IMR-90 (cell line): ENCODE measurements at regions not wholly inside any gene's neighbourhood (a gene's known extent, or its start where the extent isn't known, plus 50 kb on each side); places are given as distances from the start of the nearest gene placed in this dataset.

Source experiments
- ATAC-seq: fragments of 200-7000 bp; cut with Tn5 transposase; 2 replicates; pipeline ENCODE4 v1.9.1; 2020; ENCODE audit warnings: low read depth, mild to moderate bottlenecking, moderate library complexity
- BruUV-seq: library from RNA; stranded (reverse); fragments of 400-500 nt; replicated peaks from 2 replicates; lab custom pipeline; 2021; lab: Mats Ljungman, UMichigan
- CTCF ChIA-PET: fragments of 300-600 bp; formaldehyde crosslinking; extraction: SDS; loops from one replicate; lab custom pipeline; 2021; ENCODE audit warnings: antibody characterized with exemption; lab: Yijun Ruan, JAX
- POLR2A ChIA-PET: fragments of 300-600 bp; sonication (Branson Sonifier 250); formaldehyde crosslinking; loops from one replicate; lab custom pipeline; 2022; ENCODE audit warnings: antibody characterized with exemption; ENCODE audit not compliant: unreplicated experiment; lab: Charles Lee
- DNase-seq: peaks from one replicate; pipeline ENCODE4 v3.0.0; 2013
- H2AFZ ChIP-seq: replicated peaks from 2 replicates; pipeline ENCODE3; 2013; ENCODE audit warnings: low read length, mild to moderate bottlenecking; ENCODE audit not compliant: poor library complexity
- H2AK5ac ChIP-seq: 2 replicates; pipeline ENCODE4 v1.6.1; 2013; ENCODE audit warnings: low read depth, low read length, inconsistent platforms
- H2AK9ac ChIP-seq: replicated peaks from 2 replicates; pipeline ENCODE3; 2013; ENCODE audit warnings: mild to moderate bottlenecking, low read depth, low read length, moderate library complexity; ENCODE audit not compliant: poor library complexity
- H2BK120ac ChIP-seq: 2 replicates; pipeline ENCODE4 v1.6.1; 2013; ENCODE audit warnings: low read depth, low read length, inconsistent platforms
- H2BK15ac ChIP-seq: 3 replicates; pipeline ENCODE4 v1.6.1; 2013; ENCODE audit warnings: low read depth, low read length, inconsistent platforms
- H2BK20ac ChIP-seq: 2 replicates; pipeline ENCODE4 v1.6.1; 2013; ENCODE audit warnings: low read depth, mild to moderate bottlenecking, inconsistent platforms, low read length, moderate library complexity
- H2BK5ac ChIP-seq: 2 replicates; pipeline ENCODE4 v1.6.1; 2013; ENCODE audit warnings: mild to moderate bottlenecking, low read depth, low read length, inconsistent platforms; ENCODE audit not compliant: poor library complexity, severe bottlenecking
- H3K14ac ChIP-seq: replicated peaks from 2 replicates; pipeline ENCODE4 v1.6.1; 2013; ENCODE audit warnings: low read depth, low read length, inconsistent platforms
- H3K18ac ChIP-seq: 2 replicates; pipeline ENCODE4 v1.6.1; 2013; ENCODE audit warnings: low read depth, low read length, control low read depth
- H3K23ac ChIP-seq: 2 replicates; pipeline ENCODE4 v1.6.1; 2013; ENCODE audit warnings: low read depth, low read length, inconsistent platforms
- H3K27ac ChIP-seq: 2 replicates; pipeline ENCODE4 v1.5.1; 2013; ENCODE audit warnings: mild to moderate bottlenecking, control low read depth, low read length; ENCODE audit not compliant: insufficient read depth
- H3K27me3 ChIP-seq: 2 replicates; pipeline ENCODE4 v1.6.1; 2013; ENCODE audit warnings: low read length; ENCODE audit not compliant: control insufficient read depth, insufficient read depth
- H3K36me3 ChIP-seq: 2 replicates; pipeline ENCODE4 v1.6.1; 2013; ENCODE audit warnings: low read length, mixed read lengths; ENCODE audit not compliant: control insufficient read depth, insufficient read depth
- H3K4ac ChIP-seq: 2 replicates; pipeline ENCODE4 v1.6.1; 2013; ENCODE audit warnings: low read depth, low read length, inconsistent platforms
- H3K4me1 ChIP-seq: 2 replicates; pipeline ENCODE4 v1.6.1; 2013; ENCODE audit warnings: low read length, mixed read lengths; ENCODE audit not compliant: control insufficient read depth, insufficient read depth
- H3K4me2 ChIP-seq: 2 replicates; pipeline ENCODE4 v1.6.1; 2013; ENCODE audit warnings: low read depth, mild to moderate bottlenecking, control low read depth, low read length, moderate library complexity
- H3K4me3 ChIP-seq: 2 replicates; pipeline ENCODE4 v1.5.1; 2013; ENCODE audit warnings: low read depth, mild to moderate bottlenecking, control low read depth, low read length, moderate library complexity; ENCODE audit not compliant: insufficient read depth
- H3K56ac ChIP-seq: 2 replicates; pipeline ENCODE4 v1.6.1; 2013; ENCODE audit warnings: low read length, inconsistent platforms; ENCODE audit not compliant: insufficient read depth; ENCODE audit errors: extremely low read depth
- H3K79me1 ChIP-seq, 2 experiments: 2 replicates each; pipeline ENCODE4 v1.6.1; 2013; ENCODE audit warnings: low read length in 2 of 2, inconsistent platforms in 1 of 2, low read depth in 1 of 2
- H3K9ac ChIP-seq: 2 replicates; pipeline ENCODE4 v1.6.1; 2013; ENCODE audit warnings: low read depth, low read length, control low read depth
- H3K9me1 ChIP-seq: 2 replicates; pipeline ENCODE4 v1.6.1; 2013; ENCODE audit warnings: low read length, inconsistent platforms; ENCODE audit not compliant: insufficient read depth
- H3K9me3 ChIP-seq: 2 replicates; pipeline ENCODE4 v1.6.1; 2013; ENCODE audit warnings: low read length; ENCODE audit not compliant: control insufficient read depth, insufficient read depth
- H4K20me1 ChIP-seq: 2 replicates; pipeline ENCODE4 v1.6.1; 2013; ENCODE audit warnings: low read length, inconsistent platforms; ENCODE audit not compliant: insufficient read depth
- H4K5ac ChIP-seq: 2 replicates; pipeline ENCODE4 v1.6.1; 2013; ENCODE audit warnings: mild to moderate bottlenecking, low read depth, low read length, control low read depth
- H4K8ac ChIP-seq, 2 experiments: 2 replicates each; pipeline ENCODE4 v1.6.1; 2013; ENCODE audit warnings: low read depth in 2 of 2, low read length in 2 of 2, control low read depth in 1 of 2, inconsistent platforms in 1 of 2
- H4K91ac ChIP-seq: 2 replicates; pipeline ENCODE4 v1.6.1; 2013; ENCODE audit warnings: low read depth, low read length, inconsistent platforms; ENCODE audit not compliant: insufficient read depth
- MXI1 ChIP-seq: IDR thresholded peaks from 2 replicates; pipeline ENCODE4 v1.6.1; 2012; ENCODE audit warnings: low read depth, mild to moderate bottlenecking, low read length, moderate library complexity, borderline replicate concordance
- WGBS, 2 experiments: methylation state at CpG; one replicate each; pipeline versions ENCODE4 v1.1.5 to v1.1.7; 2013; ENCODE audit warnings: missing lambda C conversion rate in 2 of 2; ENCODE audit not compliant: insufficient read length in 1 of 2; ENCODE audit errors: extremely low coverage in 2 of 2; 5-methylcytosine and 5-hydroxymethylcytosine counted together
- dilution Hi-C: fragments of 300-500 bp; cut with HindIII; formaldehyde crosslinking; loops from one replicate; pipeline ENCODE4 v1.14.3; 2018; ENCODE audit warnings: low sequenced_read_pairs; ENCODE audit not compliant: unreplicated experiment
- in situ Hi-C: fragments of 300-500 bp; cut with MboI; formaldehyde crosslinking; loops from 3 replicates; pipeline ENCODE4 v1.14.3; 2019; ENCODE audit warnings: low sequenced_read_pairs, inconsistent platforms, mixed read lengths
- intact Hi-C: fragments of 100-400 bp; cut with micrococcal nuclease; formaldehyde crosslinking; loops from 2 replicates; pipeline ENCODE4 v1.10.0; 2022

DNA sequence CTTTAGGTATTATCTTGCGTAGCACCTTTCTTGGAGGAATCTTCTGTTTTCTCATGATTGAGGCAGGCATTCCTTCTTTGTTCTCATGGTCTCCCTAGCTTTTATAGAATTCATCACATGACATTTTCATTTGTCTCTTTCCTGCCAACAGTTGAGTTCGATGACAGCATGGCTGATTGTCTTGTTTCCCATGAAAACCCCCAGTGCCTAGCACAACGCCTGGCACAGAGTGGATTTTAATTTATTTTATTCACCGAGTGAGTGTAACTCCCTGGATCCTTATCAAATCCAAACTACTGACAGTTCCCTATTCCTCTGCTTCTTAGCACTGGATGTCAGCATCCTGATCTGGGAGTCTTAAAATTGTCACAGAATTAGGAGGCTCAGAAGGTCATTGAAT lies 182.6 kb downstream of the SUDS3 start:
- H3K4me1 ChIP-seq = no peaks in the 10 kb centered on the region
- no peak overlapping the region for H3K4me2 ChIP-seq
- H4K5ac ChIP-seq = no peak overlapping the region
- H3K23ac ChIP-seq = no peak overlapping the region
- peaks cover 9% of the 10 kb centered on the region for H3K9me3 ChIP-seq
- H2BK5ac ChIP-seq = no peak overlapping the region
- H3K27ac ChIP-seq = no peak overlapping the region
- no peak overlapping the region for H2BK15ac ChIP-seq
- no peak overlapping the region for H3K4me3 ChIP-seq
- no peak overlapping the region for H3K56ac ChIP-seq
- H2AFZ ChIP-seq = no peak overlapping the region
- H4K20me1 ChIP-seq = no peaks in the 10 kb centered on the region
- no peak overlapping the region for H4K91ac ChIP-seq
- dilution Hi-C loops (no loop called here), in situ Hi-C loops (no loop called here), intact Hi-C loops (no loop called here)
- H3K36me3 ChIP-seq = no peaks in the 10 kb centered on the region
- no peak overlapping the region for H3K18ac ChIP-seq
- H3K14ac ChIP-seq = no peak overlapping the region
- no peaks in the 10 kb centered on the region for H3K79me1 ChIP-seq
- no peak overlapping the region for H3K4ac ChIP-seq
- no CpG with 5 or more reads among the region's 4 CpGs for WGBS, 2 experiments
- H3K9me1 ChIP-seq = no peaks in the 10 kb centered on the region
- no peak for TF ChIP-seq MXI1
- H4K8ac ChIP-seq = no peak overlapping the region
- H3K27me3 ChIP-seq = no peaks in the 10 kb centered on the region
- no peak overlapping the region for H3K9ac ChIP-seq
- no TSS peak for BruUV-seq
- no peak overlapping the region for H2BK120ac ChIP-seq
- DNase-seq (no peak), ATAC-seq (no peak)
- ChIA-PET CTCF (no interaction called here), POLR2A (no interaction called here)
- no peak overlapping the region for H2BK20ac ChIP-seq
- no peak overlapping the region for H2AK9ac ChIP-seq
- no peak overlapping the region for H2AK5ac ChIP-seq
